ENCODE measurements at regions not wholly inside any gene's neighbourhood (a gene's known extent, or its start where the extent isn't known, plus 50 kb on each side); places are given as distances from the start of the nearest gene placed in this dataset.

GRCh38 chr14:30235485-30235884, 307.8 kb upstream of the PRKD1 start:
- H3K4ac ChIP-seq (ENCODE audit: low read depth, low read length) = no peak overlapping the region
- no peaks in the 10 kb centered on the region for H3K27me3 ChIP-seq (ENCODE audit: insufficient read depth, low read length)
- H3K79me1 ChIP-seq (ENCODE audit: insufficient read depth, low read depth, low read length, poor library complexity, severe bottlenecking) = no peaks in the 10 kb centered on the region
- H3K27ac ChIP-seq (ENCODE audit: insufficient read length, low read depth, low read length) = no peak overlapping the region
- H2BK5ac ChIP-seq (ENCODE audit: insufficient read length, low read length) = no peak overlapping the region
- H2BK12ac ChIP-seq (ENCODE audit: insufficient read length, low read depth, low read length) = no peak overlapping the region
- H3K56ac ChIP-seq (ENCODE audit: insufficient read length, low read depth, low read length) = no peak overlapping the region
- no peak overlapping the region for H3K23ac ChIP-seq (ENCODE audit: insufficient read length, low read depth, low read length)
- no peak for TF ChIP-seq CTCF (conservative IDR thresholded peaks at IDR 0.05)
- no peak overlapping the region for H2AFZ ChIP-seq (ENCODE audit: low read length)
- no peaks in the 10 kb centered on the region for H4K20me1 ChIP-seq (ENCODE audit: control insufficient read depth, insufficient read depth, insufficient read length)
- no peaks in the 10 kb centered on the region for H3K27me3 Mint-ChIP-seq (ENCODE audit: low read depth)
- H2AK5ac ChIP-seq (ENCODE audit: insufficient read length, low read length) = no peak overlapping the region
- no peak overlapping the region for H4K91ac ChIP-seq (ENCODE audit: insufficient read length, low read depth, low read length)
- DNase-seq = no peak
- H3K4me2 ChIP-seq (ENCODE audit: insufficient read depth, insufficient read length, low read length) = no peak overlapping the region
- no peak overlapping the region for H2BK120ac ChIP-seq (ENCODE audit: low read depth, low read length, poor library complexity, severe bottlenecking)
- H2BK20ac ChIP-seq (ENCODE audit: low read depth, low read length, poor library complexity, severe bottlenecking) = no peak overlapping the region
- H3K27ac Mint-ChIP-seq = no peak overlapping the region
- no peak overlapping the region for H3T11ph ChIP-seq (ENCODE audit: low read length)
- no peaks in the 10 kb centered on the region for H3K79me2 ChIP-seq (ENCODE audit: insufficient read depth, low read length)
- no peak overlapping the region for H3K18ac ChIP-seq (ENCODE audit: insufficient read length, low read depth, low read length)
- H3K9me3 Mint-ChIP-seq = peaks cover 0 to 2% of the 10 kb centered on the region in 2 experiments; a peak in 3 of 5 replicates
- no peaks in the 10 kb centered on the region; a peak in 1 of 7 replicates for H3K36me3 Mint-ChIP-seq (ENCODE audit: insufficient read depth in 1 of 3, low read depth in 3 of 3)
- no peak overlapping the region for H3K14ac ChIP-seq (ENCODE audit: insufficient read depth, low read length)
- H3K4me1 Mint-ChIP-seq = peaks cover 14 to 18% of the 10 kb centered on the region in 2 experiments
- H3K4me1 ChIP-seq (ENCODE audit: insufficient read depth, low read length) = no peaks in the 10 kb centered on the region; the same call in 1 of the 2 replicates
- H3K23me2 ChIP-seq (ENCODE audit: insufficient read length, low read depth, low read length, poor library complexity, severe bottlenecking) = no peaks in the 10 kb centered on the region
- H4K8ac ChIP-seq (replicated peaks; ENCODE audit: insufficient read length, low read depth, low read length) = no peak overlapping the region
- no CpG with 5 or more reads among the region's 2 CpGs for WGBS (ENCODE audit: extremely low coverage, insufficient read length, low lambda C conversion rate)
- H2BK15ac ChIP-seq (ENCODE audit: low read depth, low read length) = no peak overlapping the region
- H3K9ac ChIP-seq (ENCODE audit: extremely low read depth, insufficient read length, low read length) = no peak overlapping the region
- no peak overlapping the region for H4K5ac ChIP-seq (ENCODE audit: insufficient read length, low read depth, low read length)
- H3K4me3 Mint-ChIP-seq = no peak overlapping the region
- H3K9me3 ChIP-seq (ENCODE audit: control insufficient read depth, low read depth, low read length) = no peaks in the 10 kb centered on the region

Data from H9 (cell line).